ENCODE measurements at regions not wholly inside any gene's neighbourhood (a gene's known extent, or its start where the extent isn't known, plus 50 kb on each side); places are given as distances from the start of the nearest gene placed in this dataset.
"Not testable (repeated sequence)": the region's sequence is repeated elsewhere in the genome, so short reads cannot be mapped to it uniquely, and the experiment has no call there.

- DNase-seq (ENCODE audit: low read depth in 2 of 2), result not testable (repeated sequence)
These were observed 111.4 kb upstream of the METTL9 start for GRCh38 chr16:21487956-21488355.

DNA sequence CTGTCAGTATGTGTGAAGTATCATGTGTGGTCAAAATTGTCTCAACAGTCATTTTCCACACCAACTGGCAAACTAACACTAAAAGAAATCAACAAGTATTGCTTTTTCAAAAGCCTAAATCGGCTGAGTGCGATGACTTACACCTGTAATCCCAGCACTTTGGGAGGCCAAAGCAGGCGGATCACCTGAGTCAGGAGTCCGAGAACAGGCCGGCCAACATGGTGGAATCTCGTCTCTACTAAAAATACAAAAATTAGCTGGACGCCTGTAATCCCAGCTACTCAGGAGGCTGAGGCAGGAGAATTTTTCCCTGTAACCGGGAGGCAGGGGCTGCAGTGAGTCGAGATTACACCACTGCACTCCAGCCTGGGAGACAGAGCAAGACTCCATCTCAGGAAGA lies 100.3 kb upstream of the METTL9 start:
- not testable (repeated sequence) for DNase-seq (ENCODE audit: low read depth in 2 of 2)

DNA sequence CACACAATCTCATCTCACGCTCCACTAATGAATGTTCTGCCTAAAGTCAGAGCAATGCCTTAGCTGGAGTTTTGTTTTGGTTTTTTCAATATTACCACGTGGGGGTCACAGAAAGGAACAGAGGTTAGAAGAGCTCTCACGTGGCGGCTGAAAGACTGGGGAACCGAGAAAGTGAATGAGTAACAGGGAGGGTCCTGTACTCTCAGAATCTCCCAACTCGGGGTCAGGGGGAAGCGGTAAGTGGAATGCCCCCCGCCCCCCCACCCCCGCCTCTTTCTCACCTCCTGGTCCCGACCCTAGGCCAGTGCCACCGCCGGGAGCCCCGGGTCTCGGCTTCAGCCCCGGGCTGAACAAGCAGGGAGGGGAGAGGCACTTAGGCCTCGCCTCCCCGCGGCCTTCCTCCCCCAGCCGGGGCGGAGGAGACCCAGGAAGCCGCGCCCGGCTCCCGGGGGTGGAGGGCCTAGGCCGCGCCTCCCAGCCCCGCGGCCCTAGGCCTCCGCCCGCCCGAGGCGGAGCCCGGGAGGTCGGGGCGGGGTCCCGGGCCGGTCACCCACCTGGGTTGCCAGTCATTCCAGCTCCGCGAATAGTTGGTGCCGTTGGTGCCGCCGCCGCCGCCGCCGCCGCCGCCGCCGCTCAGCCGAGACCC lies 98.0 kb upstream of the METTL9 start:
- peak; percentile 42 to 73 for DNase-seq (ENCODE audit: low read depth in 2 of 2)

DNA sequence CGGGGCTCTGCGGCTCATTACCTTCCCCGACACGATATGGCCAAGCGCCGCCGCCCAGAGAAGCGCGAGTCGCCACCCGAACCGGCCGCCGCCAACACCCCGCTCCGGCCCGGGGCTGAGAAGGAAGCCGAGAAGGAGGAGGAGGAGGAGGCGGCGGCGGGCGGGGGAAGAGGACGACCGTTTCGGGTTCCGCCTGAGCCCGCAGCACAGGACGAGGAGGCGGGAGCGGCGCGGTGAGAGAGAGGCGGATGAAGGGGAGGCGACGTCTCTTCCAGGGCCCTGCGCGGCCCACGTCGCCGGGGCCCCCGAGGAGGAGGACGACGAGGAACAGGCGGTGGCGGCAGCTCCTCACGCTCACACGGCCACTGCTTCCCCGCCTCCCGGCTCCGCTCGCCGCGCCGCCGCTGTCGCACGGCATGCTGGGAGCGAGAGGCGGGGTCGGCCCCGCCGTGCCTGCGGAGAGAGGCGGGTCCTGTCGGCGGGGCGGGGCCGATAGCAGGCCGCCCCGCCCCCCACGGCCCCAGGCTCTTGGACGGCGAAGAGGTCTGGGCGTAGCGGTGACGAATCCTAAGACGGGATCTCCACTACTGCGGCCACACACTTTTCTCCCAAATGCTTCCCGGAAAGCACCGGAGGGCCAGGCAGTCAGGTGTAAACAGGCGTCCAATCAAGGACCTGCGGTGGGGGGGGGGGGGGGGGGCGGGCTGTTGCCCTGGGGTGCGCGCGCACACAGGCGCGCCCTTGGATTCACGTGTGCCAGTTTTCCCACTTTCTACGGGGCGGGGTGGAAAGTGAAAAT lies 97.3 kb upstream of the METTL9 start:
- peak; percentile 71 to 93 for DNase-seq (ENCODE audit: low read depth in 2 of 2)

GRCh38 chr16:21503574-21503920 lies 95.8 kb upstream of the METTL9 start:
- not testable (repeated sequence) for DNase-seq (ENCODE audit: low read depth in 2 of 2)

- DNase-seq (ENCODE audit: low read depth in 2 of 2), result not testable (repeated sequence)
These were observed 95.2 kb upstream of the METTL9 start for GRCh38 chr16:21503941-21504832.

- DNase-seq (ENCODE audit: low read depth in 2 of 2), result not testable (repeated sequence)
These were observed 93.4 kb upstream of the METTL9 start for GRCh38 chr16:21505751-21506520.

GRCh38 chr16:21506857-21507456 lies 92.4 kb upstream of the METTL9 start:
- not testable (repeated sequence) for DNase-seq (ENCODE audit: low read depth in 2 of 2)

DNA sequence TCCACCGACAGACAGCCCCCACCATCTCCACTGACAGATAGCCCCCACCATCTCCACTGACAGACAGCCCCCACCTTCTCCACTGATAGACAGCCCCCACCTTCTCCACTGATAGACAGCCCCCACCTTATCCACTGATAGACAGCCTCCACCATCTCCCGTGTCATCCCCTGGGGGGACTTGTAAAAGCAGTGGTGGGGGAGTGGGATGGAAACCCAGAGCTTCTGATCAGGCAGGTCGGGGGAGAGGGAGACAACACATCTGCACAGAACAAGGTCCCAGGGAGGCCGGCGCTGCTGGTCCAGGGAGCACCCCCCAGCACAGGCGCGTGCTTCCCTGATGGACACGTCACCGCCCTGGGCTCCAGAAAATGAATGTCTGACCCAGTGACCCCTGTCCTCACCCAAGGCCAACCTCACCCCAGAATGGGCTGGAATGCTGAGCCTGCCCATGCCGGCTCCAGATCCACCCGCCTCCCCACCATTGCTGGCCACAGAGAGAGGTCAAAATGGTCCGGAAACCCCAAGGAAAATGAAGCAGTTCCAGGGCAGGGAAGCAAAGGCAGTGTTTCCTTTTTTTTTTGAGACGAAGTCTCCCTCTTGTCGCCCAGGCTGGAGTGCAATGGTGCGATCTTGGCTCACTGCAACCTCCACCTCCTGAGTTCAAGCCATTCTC lies 91.6 kb upstream of the METTL9 start:
- DNase-seq (ENCODE audit: low read depth in 2 of 2), result not testable (repeated sequence)

DNA sequence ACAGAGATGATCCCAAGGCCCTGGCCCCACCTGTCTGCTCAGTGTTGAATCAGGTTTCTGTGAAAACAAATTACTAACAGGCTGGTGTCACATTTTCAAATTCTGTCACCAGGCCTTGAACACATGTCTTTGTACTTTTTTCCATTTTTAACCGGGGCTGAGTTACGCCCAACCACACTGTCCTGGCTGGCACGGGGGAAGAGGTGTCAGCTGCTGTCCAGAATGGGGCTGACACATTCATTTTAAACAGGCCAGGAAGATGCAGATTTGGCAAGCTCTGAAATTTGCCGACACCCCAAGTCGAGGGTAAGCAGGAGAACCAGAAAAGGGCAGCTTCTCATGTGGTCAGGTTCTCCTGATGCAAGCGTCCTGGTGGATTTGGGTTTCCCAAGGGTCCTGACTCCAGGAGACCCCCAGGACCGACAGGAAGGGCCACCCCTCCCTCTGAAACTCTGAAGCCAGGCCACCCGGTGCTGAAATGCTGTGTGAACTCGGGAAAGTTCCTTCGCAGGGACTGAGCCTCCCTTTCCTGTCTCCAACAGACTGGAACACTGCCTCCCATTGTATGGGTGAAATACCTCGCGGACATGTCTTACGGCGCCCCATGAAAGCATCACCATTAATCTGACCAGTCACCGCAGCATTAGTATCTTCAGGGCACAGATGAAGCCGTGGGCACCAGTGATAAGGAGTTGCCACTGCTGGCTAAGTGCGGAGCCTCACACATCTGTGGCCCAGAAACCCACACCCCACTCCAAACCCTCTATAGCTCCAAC lies 90.5 kb upstream of the METTL9 start:
- not testable (repeated sequence) for DNase-seq (ENCODE audit: low read depth in 2 of 2)

DNA sequence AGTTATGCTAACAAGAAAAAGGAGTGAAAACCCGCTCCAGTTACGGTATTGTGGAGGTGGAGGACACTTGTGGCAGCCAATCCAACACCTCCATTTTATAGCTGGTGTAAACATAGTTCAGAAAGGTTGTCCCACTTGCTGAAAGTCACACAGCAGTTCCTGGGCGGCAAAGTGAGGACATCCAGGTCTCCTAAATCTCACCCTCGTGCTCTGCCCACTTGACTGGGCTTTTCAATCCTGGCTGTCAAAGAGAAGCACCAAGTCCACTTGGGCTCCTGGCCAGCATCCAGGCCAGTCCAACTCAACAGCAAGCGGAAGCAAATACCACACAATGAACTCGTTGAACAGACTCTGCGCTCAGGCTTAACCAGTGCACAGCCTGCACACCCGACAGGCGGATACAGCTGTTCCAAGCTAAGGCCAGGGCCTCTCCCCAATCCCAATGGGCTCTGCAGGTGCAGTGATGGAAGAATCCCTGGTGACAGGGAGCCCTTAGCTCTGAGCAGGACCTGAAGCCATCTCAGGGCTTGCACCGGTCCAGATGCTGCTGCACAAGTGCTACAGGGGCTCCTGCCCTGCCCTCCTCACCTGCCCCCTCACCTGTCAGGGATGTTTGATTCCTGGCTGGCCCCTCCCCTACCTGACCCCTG lies 89.8 kb upstream of the METTL9 start:
- DNase-seq (ENCODE audit: low read depth in 2 of 2), result not testable (repeated sequence)

GRCh38 chr16:21510869-21511255 lies 88.5 kb upstream of the METTL9 start:
- not testable (repeated sequence) for DNase-seq (ENCODE audit: low read depth in 2 of 2)

DNA sequence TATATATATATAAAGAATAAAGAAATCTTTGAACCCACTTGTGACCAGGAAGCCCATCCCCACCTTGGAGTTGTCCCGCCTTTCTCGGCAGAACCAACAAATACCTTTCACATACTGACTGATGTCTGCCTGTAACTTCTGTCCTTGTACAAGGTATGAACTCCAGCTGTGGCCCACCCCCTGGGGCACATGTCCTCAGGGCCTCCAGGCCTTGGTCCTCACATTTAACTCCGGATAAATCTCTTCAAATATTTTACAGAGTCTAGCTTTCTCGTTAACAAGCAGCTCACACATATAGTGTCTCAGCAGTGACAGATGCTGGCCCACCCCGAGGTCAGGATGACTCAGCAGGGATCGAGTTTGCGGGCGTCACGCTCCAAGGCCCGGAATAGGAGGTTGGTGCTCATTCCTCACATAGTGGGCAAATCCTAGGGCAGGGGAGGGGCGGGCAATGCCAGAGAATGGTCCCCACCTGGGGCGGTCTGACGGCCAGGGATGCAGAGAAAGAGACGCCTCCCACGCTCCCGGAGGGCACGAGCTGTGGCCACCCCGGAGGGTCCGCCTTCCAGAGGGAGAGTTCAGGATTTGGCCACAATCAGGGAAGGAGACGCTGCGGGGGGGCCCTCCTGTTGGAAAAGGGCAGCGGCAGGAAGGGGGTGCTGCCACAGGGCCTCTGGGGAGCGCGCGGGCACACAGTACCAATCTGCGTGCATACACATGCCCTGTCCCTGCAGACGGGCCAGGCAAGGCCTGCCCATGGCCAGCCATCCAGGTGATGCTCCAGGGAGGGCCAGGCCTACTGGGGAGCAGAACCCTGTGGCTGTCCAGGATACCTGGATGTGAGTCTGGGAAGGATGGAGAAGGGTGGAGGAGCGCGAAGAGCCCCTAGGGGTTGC lies 87.8 kb upstream of the METTL9 start:
- DNase-seq (ENCODE audit: low read depth in 2 of 2), result not testable (repeated sequence)

- not testable (repeated sequence) for DNase-seq (ENCODE audit: low read depth in 2 of 2)
These were observed 86.8 kb upstream of the METTL9 start for GRCh38 chr16:21512280-21513192.

GRCh38 chr16:21513337-21513741 lies 86.0 kb upstream of the METTL9 start:
- not testable (repeated sequence) for DNase-seq (ENCODE audit: low read depth in 2 of 2)

DNA sequence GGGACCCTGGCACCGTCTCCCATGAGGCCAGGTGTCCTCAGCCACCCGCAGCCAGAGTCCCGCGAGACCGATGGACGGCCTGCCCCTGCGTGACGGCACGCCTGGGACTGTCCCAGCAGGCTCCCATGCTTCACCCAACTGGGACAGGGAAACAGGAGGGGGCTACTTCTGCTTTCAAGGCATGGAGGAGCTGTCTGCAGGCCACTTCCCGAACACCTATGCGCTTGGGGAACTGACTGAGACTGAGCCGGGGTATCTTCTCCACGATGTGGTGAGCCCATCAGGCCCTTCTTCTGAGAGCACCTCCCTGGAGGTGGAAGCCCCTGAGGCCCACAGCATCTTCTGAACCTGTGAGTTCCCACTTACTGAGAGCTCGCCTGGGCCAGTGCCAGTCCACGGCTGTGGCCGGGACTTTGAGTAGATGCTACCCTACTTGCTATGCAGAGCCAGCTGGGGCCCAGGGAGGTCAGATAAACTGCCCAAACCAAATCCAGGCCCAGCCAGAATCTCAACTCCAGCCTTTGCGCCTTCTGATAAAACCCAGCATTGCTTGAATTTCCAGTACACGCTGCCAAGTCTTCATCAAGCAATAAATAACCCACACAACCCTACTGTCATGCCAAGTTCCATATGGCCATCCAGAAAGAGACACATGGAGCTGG lies 85.4 kb upstream of the METTL9 start:
- DNase-seq (ENCODE audit: low read depth in 2 of 2), result not testable (repeated sequence)

DNA sequence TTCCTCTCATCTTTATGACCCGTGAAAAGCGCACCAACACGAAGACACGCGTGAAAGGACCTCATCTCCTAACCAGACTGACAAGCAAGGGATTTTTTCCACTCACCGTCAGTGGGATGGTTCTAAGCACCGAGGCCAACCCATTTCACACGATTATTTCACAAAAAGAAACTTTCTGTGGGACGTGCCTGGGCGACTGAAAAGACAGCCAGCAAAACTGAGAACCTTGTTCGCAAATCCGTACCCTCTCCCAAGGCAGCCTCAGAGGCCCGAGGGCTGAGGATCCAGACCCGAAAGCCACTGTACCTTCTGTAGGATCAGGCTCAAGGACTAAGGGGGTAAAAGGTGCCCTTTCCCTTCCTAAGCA lies 84.9 kb upstream of the METTL9 start:
- not testable (repeated sequence) for DNase-seq (ENCODE audit: low read depth in 2 of 2)

Data from stimulated activated CD8-positive, alpha-beta memory T cell treated with anti-CD3 and anti-CD28 coated beads, Interleukin-15, amount 100 ng/mL, for 4 hours (primary cell).